C4-2B (cell line): ENCODE measurements at regions not wholly inside any gene's neighbourhood (a gene's known extent, or its start where the extent isn't known, plus 50 kb on each side); places are given as distances from the start of the nearest gene placed in this dataset.

Source experiments
- H3K27ac ChIP-seq: fragments of 450-650 bp; 2 replicates; pipeline ENCODE4 v1.5.1; 2017
- CTCF ChIP-seq: fragments of 450-650 bp; conservative IDR thresholded peaks from 2 replicates; pipeline ENCODE4 v1.5.1; 2017; ENCODE audit warnings: mild to moderate bottlenecking
- ZFX ChIP-seq: fragments of 450-650 bp; IDR thresholded peaks from 2 replicates; pipeline ENCODE4 v1.6.1; 2017

DNA sequence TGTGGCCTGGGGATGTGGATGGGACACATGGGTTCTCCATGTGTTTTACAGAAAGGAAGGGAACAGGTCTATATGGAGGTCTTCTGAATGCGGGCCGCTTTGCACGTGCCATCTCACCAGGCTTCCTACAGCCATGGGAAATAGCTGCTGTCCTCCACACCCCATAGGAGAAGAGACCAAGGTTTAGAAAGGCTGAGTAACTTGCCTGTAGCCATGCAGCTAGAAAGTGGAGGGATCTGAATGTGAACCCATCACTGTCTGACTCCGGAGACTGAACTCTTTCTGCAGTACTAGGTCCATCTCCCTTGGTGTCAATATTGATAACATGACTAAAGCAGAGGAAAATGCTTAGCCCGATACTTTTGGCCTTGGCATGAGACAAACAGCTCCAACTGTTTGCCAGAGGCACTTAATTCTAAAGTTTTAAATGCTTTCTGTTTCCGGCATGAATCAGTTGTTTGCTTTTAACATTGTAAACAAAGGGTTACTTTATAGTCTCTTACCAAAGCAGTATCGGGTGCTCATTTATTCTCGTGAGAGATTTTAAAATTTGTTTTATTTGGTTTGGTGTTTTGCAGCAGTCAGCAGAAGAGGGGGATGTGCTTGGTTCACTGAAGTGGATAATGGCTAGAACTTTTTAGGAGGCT lies 64.8 kb upstream of the LOXL4 start:
- TF ChIP-seq ZFX (no peak), CTCF (no peak)
- H3K27ac ChIP-seq, result peak overlapping the region; percentile 53

- no peak overlapping the region; the same call in 1 of the 2 replicates for H3K27ac ChIP-seq
- TF ChIP-seq ZFX (no peak), CTCF (peak; percentile 41)
These were observed 63.9 kb upstream of the LOXL4 start for GRCh38 chr10:98331885-98332284.

- TF ChIP-seq CTCF (no peak), ZFX (no peak)
These were observed 63.0 kb upstream of the LOXL4 start for GRCh38 chr10:98330987-98331386.

GRCh38 chr10:98328640-98329039 lies 60.6 kb upstream of the LOXL4 start:
- no peak overlapping the region for H3K27ac ChIP-seq
- TF ChIP-seq CTCF, result no peak
- TF ChIP-seq ZFX, result no peak

More at GRCh38 chr10:98330987-98331386, 63.0 kb upstream of the LOXL4 start:
- no peak overlapping the region for H3K27ac ChIP-seq

- H3K27ac ChIP-seq, result no peak overlapping the region
- TF ChIP-seq CTCF (no peak), ZFX (no peak)
These were observed 60.2 kb upstream of the LOXL4 start for GRCh38 chr10:98328163-98328562.

- TF ChIP-seq CTCF (no peak), ZFX (no peak)
- no peak overlapping the region for H3K27ac ChIP-seq
These were observed 58.6 kb upstream of the LOXL4 start for GRCh38 chr10:98326621-98327027.

DNA sequence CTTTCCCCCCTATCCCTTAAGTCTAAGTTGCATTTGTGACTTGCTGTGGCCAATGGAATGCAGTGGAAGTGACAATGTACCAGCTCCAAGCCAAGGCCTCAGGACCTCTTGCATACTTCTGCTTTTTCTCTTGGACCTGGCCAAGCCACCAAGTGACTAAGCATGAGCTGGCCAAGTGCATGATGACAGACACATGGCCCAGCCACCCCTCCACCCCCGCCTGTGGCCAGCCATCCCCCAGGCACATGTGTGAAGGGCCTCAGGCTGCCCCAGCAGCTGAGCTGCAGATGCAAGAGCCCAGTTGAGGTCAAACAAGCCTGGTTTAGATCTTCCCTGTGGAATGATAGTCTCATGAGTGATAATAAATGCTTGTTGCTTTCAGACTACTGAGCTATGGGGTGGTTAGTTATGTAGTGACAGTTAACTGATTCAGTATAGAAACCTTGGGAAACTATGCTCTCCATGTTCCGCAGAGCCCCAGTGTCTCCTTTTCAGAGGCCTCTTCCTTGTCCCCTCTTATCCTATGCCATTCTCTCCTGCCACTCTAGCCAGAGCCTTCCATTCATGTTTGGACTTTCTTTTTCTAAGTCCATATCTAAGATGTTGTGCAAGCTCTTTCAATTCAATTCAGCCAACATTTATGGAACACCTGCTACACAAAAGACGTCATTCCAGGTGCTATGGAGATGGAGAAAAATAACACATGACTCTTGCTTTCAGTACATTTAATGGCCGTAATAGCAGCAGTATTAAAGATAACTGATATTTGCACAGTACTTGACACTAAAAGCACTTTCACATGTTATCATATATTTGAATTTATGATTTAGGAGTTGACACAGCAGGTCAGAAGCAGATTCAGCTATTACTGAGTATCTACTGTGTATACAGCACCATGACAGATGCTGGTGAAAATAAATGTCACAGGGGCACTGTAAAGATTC lies 55.5 kb upstream of the LOXL4 start:
- no peak for TF ChIP-seq CTCF
- no peak for TF ChIP-seq ZFX
- H3K27ac ChIP-seq, result no peak overlapping the region
